H1 (cell line): ENCODE measurements at regions not wholly inside any gene's neighbourhood (a gene's known extent, or its start where the extent isn't known, plus 50 kb on each side); places are given as distances from the start of the nearest gene placed in this dataset.

Experiments
- CTCF ChIA-PET: fragments of 300-600 bp; sonication (Branson Sonifier 250); formaldehyde crosslinking; loops from one replicate; lab custom pipeline; 2021; ENCODE audit not compliant: partially characterized antibody; lab: Charles Lee
- POLR2A ChIA-PET: fragments of 300-600 bp; sonication (Branson Sonifier 250); formaldehyde crosslinking; loops from one replicate; lab custom pipeline; 2021; ENCODE audit warnings: inconsistent platforms; ENCODE audit not compliant: partially characterized antibody; lab: Charles Lee
- DNase-seq, 2 experiments: peaks; one replicate each; pipeline versions ENCODE4 v3.0.0 to v3.0.0-alpha.2; 2010 to 2022; ENCODE audit warnings: low spot score in 2 of 2, low read depth in 1 of 2, mixed read lengths in 1 of 2
- FAIRE-seq: peaks from 2 replicates; lab custom pipeline; 2011; peaks lifted over from hg19 to GRCh38; lab: Jason Lieb, UNC
- H2AFZ ChIP-seq: 2 replicates; pipeline ENCODE4 v1.8.1; 2012; ENCODE audit warnings: low read length, inconsistent platforms
- H2AK5ac ChIP-seq: 2 replicates; pipeline ENCODE4 v1.6.1; 2013; ENCODE audit warnings: low read depth, low read length
- H2BK120ac ChIP-seq: replicated peaks from 2 replicates; pipeline ENCODE3; 2013; ENCODE audit warnings: low read depth, low read length, inconsistent platforms
- H2BK12ac ChIP-seq: 2 replicates; pipeline ENCODE4 v1.6.1; 2013; ENCODE audit warnings: low read depth, low read length
- H2BK15ac ChIP-seq: 2 replicates; pipeline ENCODE4 v1.6.1; 2013; ENCODE audit warnings: low read length
- H2BK20ac ChIP-seq: 2 replicates; pipeline ENCODE4 v1.6.1; 2013; ENCODE audit warnings: low read length
- H2BK5ac ChIP-seq: 2 replicates; pipeline ENCODE4 v1.6.1; 2013; ENCODE audit warnings: low read depth, low read length
- H3K14ac ChIP-seq: 2 replicates; pipeline ENCODE4 v1.6.1; 2013; ENCODE audit warnings: inconsistent platforms; ENCODE audit not compliant: insufficient read length
- H3K18ac ChIP-seq: 2 replicates; pipeline ENCODE4 v1.6.1; 2013; ENCODE audit warnings: low read length; ENCODE audit errors: extremely low read depth
- H3K23ac ChIP-seq: 2 replicates; pipeline ENCODE4 v1.6.1; 2013; ENCODE audit warnings: inconsistent platforms; ENCODE audit not compliant: insufficient read length
- H3K23me2 ChIP-seq: 2 replicates; pipeline ENCODE4 v1.6.1; 2013; ENCODE audit warnings: low read depth, low read length
- H3K27ac ChIP-seq: 2 replicates; pipeline ENCODE4 v1.6.1; 2011; ENCODE audit warnings: low read depth, low read length, inconsistent platforms
- H3K27me3 ChIP-seq, 4 experiments: replicated peaks in 1 of 4; 1 replicate in 1 of 4; 2 replicates in 3 of 4; pipeline versions ENCODE4 v1.6.1 to v1.8.1; 2011 to 2013; ENCODE audit warnings: low read length in 3 of 4, mild to moderate bottlenecking in 3 of 4, inconsistent platforms in 2 of 4, mixed read lengths in 2 of 4, moderate library complexity in 1 of 4; ENCODE audit not compliant: control insufficient read depth in 3 of 4, insufficient read depth in 3 of 4; ENCODE audit errors: extremely low read depth in 1 of 4
- H3K36me3 ChIP-seq, 4 experiments: 2 replicates each; pipeline versions ENCODE4 v1.6.1 to v1.8.1; 2011 to 2013; ENCODE audit warnings: mild to moderate bottlenecking in 4 of 4, low read length in 3 of 4, moderate library complexity in 2 of 4, control low read depth in 1 of 4, inconsistent platforms in 1 of 4; ENCODE audit not compliant: insufficient read depth in 4 of 4, control insufficient read depth in 2 of 4
- H3K4ac ChIP-seq: replicated peaks from 2 replicates; pipeline ENCODE3; 2013; ENCODE audit warnings: low read length, low read depth, mixed read lengths, inconsistent platforms; ENCODE audit not compliant: insufficient read length
- H3K4me1 ChIP-seq, 4 experiments: replicated peaks in 1 of 4; 1 replicate in 1 of 4; 2 replicates in 3 of 4; pipeline versions ENCODE4 v1.6.1 to v1.8.1; 2011 to 2013; ENCODE audit warnings: low read length in 3 of 4, inconsistent platforms in 2 of 4, mixed read lengths in 1 of 4; ENCODE audit not compliant: insufficient read depth in 4 of 4, control insufficient read depth in 3 of 4
- H3K4me2 ChIP-seq, 2 experiments: 2 replicates each; pipeline versions ENCODE4 v1.6.1 to v1.8.1; 2011 to 2013; ENCODE audit warnings: low read depth in 2 of 2, low read length in 2 of 2, control low read depth in 1 of 2, inconsistent platforms in 1 of 2, mild to moderate bottlenecking in 1 of 2; ENCODE audit not compliant: insufficient read depth in 1 of 2
- H3K4me3 ChIP-seq, 4 experiments: fragments of 200-600, 300-600 bp in 1 of 4; sonication (generic), shearing (Covaris generic), sonication (Bioruptor Twin) in 1 of 4; 2 replicates each; pipeline versions ENCODE4 v1.5.1 to v1.8.1; 2011 to 2016; ENCODE audit warnings: low read length in 4 of 4, low read depth in 3 of 4, control low read depth in 2 of 4, inconsistent platforms in 2 of 4, mild to moderate bottlenecking in 2 of 4, mixed read lengths in 1 of 4, moderate library complexity in 1 of 4; ENCODE audit not compliant: insufficient read depth in 2 of 4; ENCODE audit errors: extremely low read depth in 1 of 4
- H3K56ac ChIP-seq: replicated peaks from 2 replicates; pipeline ENCODE3; 2013; ENCODE audit warnings: low read depth, mild to moderate bottlenecking, mixed read lengths, low read length, inconsistent platforms; ENCODE audit not compliant: insufficient read length
- H3K79me1 ChIP-seq: 2 replicates; pipeline ENCODE4 v1.6.1; 2013; ENCODE audit warnings: low read depth, low read length, control low read depth
- H3K79me2 ChIP-seq, 2 experiments: 2 replicates each; pipeline versions ENCODE4 v1.6.1 to v1.8.1; 2012 to 2013; ENCODE audit warnings: low read length in 2 of 2, mild to moderate bottlenecking in 2 of 2, inconsistent platforms in 1 of 2; ENCODE audit not compliant: insufficient read depth in 2 of 2, control insufficient read depth in 1 of 2
- H3K9ac ChIP-seq, 4 experiments: replicated peaks in 1 of 4; 1 replicate in 1 of 4; 2 replicates in 3 of 4; pipeline versions ENCODE4 v1.6.1 to v1.8.1; 2011 to 2013; ENCODE audit warnings: low read depth in 3 of 4, low read length in 3 of 4, control low read depth in 2 of 4, mild to moderate bottlenecking in 2 of 4, moderate library complexity in 2 of 4, inconsistent platforms in 1 of 4; ENCODE audit errors: extremely low read depth in 1 of 4
- H3K9me3 ChIP-seq, 2 experiments: 2 replicates each; pipeline versions ENCODE4 v1.6.1 to v1.8.1; 2012 to 2013; ENCODE audit warnings: mild to moderate bottlenecking in 2 of 2, moderate library complexity in 2 of 2, control low read depth in 1 of 2, inconsistent platforms in 1 of 2, low read depth in 1 of 2, low read length in 1 of 2, mixed read lengths in 1 of 2; ENCODE audit not compliant: insufficient read depth in 2 of 2
- H4K20me1 ChIP-seq, 2 experiments: replicated peaks in 1 of 2; 2 replicates each; pipeline versions ENCODE3 to v1.8.1; 2011 to 2013; ENCODE audit warnings: inconsistent platforms in 2 of 2, low read length in 2 of 2, mild to moderate bottlenecking in 1 of 2; ENCODE audit not compliant: insufficient read depth in 2 of 2, control insufficient read depth in 1 of 2
- H4K5ac ChIP-seq: 2 replicates; pipeline ENCODE4 v1.6.1; 2013; ENCODE audit warnings: low read length, low read depth, mixed read lengths, inconsistent platforms; ENCODE audit not compliant: insufficient read length
- H4K8ac ChIP-seq: 2 replicates; pipeline ENCODE4 v1.8.0; 2013; ENCODE audit warnings: mild to moderate bottlenecking, moderate library complexity, low read length, inconsistent platforms; ENCODE audit not compliant: insufficient read depth; ENCODE audit errors: extremely low read depth
- H4K91ac ChIP-seq: replicated peaks from 2 replicates; pipeline ENCODE3; 2013; ENCODE audit warnings: low read length, mixed read lengths, inconsistent platforms; ENCODE audit not compliant: insufficient read length
- CBX8 ChIP-seq: fragments of 300-800, 300-1000 bp; sonication (generic); IDR thresholded peaks from 2 replicates; pipeline ENCODE4 v1.7.1; 2016; ENCODE audit warnings: low read depth, low read length, borderline replicate concordance
- E2F6 ChIP-seq: IDR thresholded peaks from 2 replicates; pipeline ENCODE4 v1.6.1; 2012; ENCODE audit warnings: inconsistent platforms
- EGR1 ChIP-seq: IDR thresholded peaks from 2 replicates; pipeline ENCODE4 v1.6.1; 2011; ENCODE audit warnings: low read depth, low read length, borderline replicate concordance
- GABPA ChIP-seq: IDR thresholded peaks from 2 replicates; pipeline ENCODE4 v1.6.1; 2011; ENCODE audit warnings: mild to moderate bottlenecking, low read length, moderate library complexity, borderline replicate concordance; ENCODE audit not compliant: insufficient read depth
- RBBP5 ChIP-seq: IDR thresholded peaks from 2 replicates; pipeline ENCODE4 v1.7.1; 2012; ENCODE audit warnings: low read depth, mild to moderate bottlenecking, inconsistent platforms, low read length, moderate library complexity, borderline replicate concordance
- RFX5 ChIP-seq: IDR thresholded peaks from 2 replicates; pipeline ENCODE4 v1.6.1; 2011; ENCODE audit warnings: low read depth, low read length, improper control_type of control experiment, borderline replicate concordance
- RNF2 ChIP-seq: fragments of 200-900, 300-1000 bp; sonication (generic); IDR thresholded peaks from 2 replicates; pipeline ENCODE4 v1.7.1; 2016; ENCODE audit warnings: borderline replicate concordance, low read depth, mild to moderate bottlenecking, antibody characterized with exemption, low read length; ENCODE audit not compliant: poor library complexity, severe bottlenecking; ENCODE audit errors: missing control alignments
- SIX5 ChIP-seq: IDR thresholded peaks from 2 replicates; pipeline ENCODE4 v1.6.1; 2011; ENCODE audit warnings: mild to moderate bottlenecking, low read depth, low read length
- TAF1 ChIP-seq: IDR thresholded peaks from 2 replicates; pipeline ENCODE4 v1.6.1; 2011; ENCODE audit warnings: mild to moderate bottlenecking, low read depth, low read length
- TAF7 ChIP-seq: optimal IDR thresholded peaks from 2 replicates; pipeline ENCODE3; 2011; ENCODE audit warnings: low read depth, mild to moderate bottlenecking, inconsistent platforms, low read length, moderate library complexity, borderline replicate concordance
- TCF12 ChIP-seq: IDR thresholded peaks from 2 replicates; pipeline ENCODE4 v1.6.1; 2011; ENCODE audit warnings: low read depth, mild to moderate bottlenecking, low read length
- USF2 ChIP-seq: IDR thresholded peaks from 2 replicates; pipeline ENCODE4 v1.6.1; 2011; ENCODE audit warnings: low read length, improper control_type of control experiment
- ZNF274 ChIP-seq: IDR thresholded peaks from 2 replicates; pipeline ENCODE4 v1.7.0; 2012; ENCODE audit warnings: low read length, borderline replicate concordance; ENCODE audit errors: extremely low read depth
- WGBS, 2 experiments: shearing (Covaris generic) in 1 of 2; methylation state at CpG; one replicate each; pipeline versions ENCODE4 v1.1.6 to v1.1.7; 2013 to 2015; ENCODE audit warnings: low lambda C conversion rate in 2 of 2, mixed read lengths in 2 of 2, inconsistent platforms in 1 of 2, low coverage in 1 of 2, missing lambda C conversion rate in 1 of 2; ENCODE audit not compliant: insufficient replicate concordance in 2 of 2, insufficient coverage in 1 of 2, insufficient read length in 1 of 2; ENCODE audit errors: extremely low coverage in 1 of 2, missing lambda C conversion rate in 1 of 2; 5-methylcytosine and 5-hydroxymethylcytosine counted together

- H2BK15ac ChIP-seq, result no peak overlapping the region
- no peak overlapping the region for H3K4me3 ChIP-seq
- H3K79me1 ChIP-seq, result no peaks in the 10 kb centered on the region
- H3K9me3 ChIP-seq, result no peaks in the 10 kb centered on the region; a peak in 1 of 4 replicates
- no peak overlapping the region for H2AK5ac ChIP-seq
- no peak overlapping the region for H3K23ac ChIP-seq
- no peak overlapping the region for H4K91ac ChIP-seq
- ChIA-PET POLR2A (no interaction called here), CTCF (no interaction called here)
- H2BK20ac ChIP-seq, result no peak overlapping the region
- H2BK120ac ChIP-seq, result no peak overlapping the region
- H4K5ac ChIP-seq, result no peak overlapping the region
- H3K18ac ChIP-seq, result no peak overlapping the region
- H3K27ac ChIP-seq, result no peak overlapping the region
- FAIRE-seq (no peak), DNase-seq (no peak)
- no peak overlapping the region for H2BK12ac ChIP-seq
- no peak overlapping the region for H2AFZ ChIP-seq
- H3K14ac ChIP-seq, result no peak overlapping the region
- no peak overlapping the region for H4K8ac ChIP-seq
- no peak overlapping the region for H3K4me2 ChIP-seq
- H3K27me3 ChIP-seq, result no peaks in the 10 kb centered on the region
- H4K20me1 ChIP-seq, result no peaks in the 10 kb centered on the region
- H3K23me2 ChIP-seq, result no peaks in the 10 kb centered on the region
- no peak overlapping the region for H3K4ac ChIP-seq
- H3K36me3 ChIP-seq, result no peaks in the 10 kb centered on the region
- no peak overlapping the region for H2BK5ac ChIP-seq
- no peaks in the 10 kb centered on the region for H3K79me2 ChIP-seq
- no peaks in the 10 kb centered on the region for H3K4me1 ChIP-seq
- H3K9ac ChIP-seq, result no peak overlapping the region
- WGBS, 2 experiments, result 89% methylated on average over 2 of the region's 2 CpGs; no CpG with 5 or more reads in 1 of the 2 experiments
- no peak overlapping the region for H3K56ac ChIP-seq
- no peak for TF ChIP-seq TAF1
- TF ChIP-seq TAF7, result no peak
- no peak for TF ChIP-seq EGR1
- TF ChIP-seq SIX5, result no peak
- no peak for TF ChIP-seq USF2
- no peak for TF ChIP-seq GABPA
- no peak for TF ChIP-seq E2F6
- TF ChIP-seq RBBP5, result no peak
- no peak for TF ChIP-seq RFX5
- no peak for TF ChIP-seq ZNF274
- TF ChIP-seq CBX8, result no peak
- TF ChIP-seq TCF12, result no peak
- TF ChIP-seq RNF2, result no peak
Measured at GRCh38 chr5:92163906-92164305, 780.8 kb upstream of the ARRDC3 start.
